ENCODE measurements at regions not wholly inside any gene's neighbourhood (a gene's known extent, or its start where the extent isn't known, plus 50 kb on each side); places are given as distances from the start of the nearest gene placed in this dataset.
"Not testable (repeated sequence)": the region's sequence is repeated elsewhere in the genome, so short reads cannot be mapped to it uniquely, and the experiment has no call there.

DNA sequence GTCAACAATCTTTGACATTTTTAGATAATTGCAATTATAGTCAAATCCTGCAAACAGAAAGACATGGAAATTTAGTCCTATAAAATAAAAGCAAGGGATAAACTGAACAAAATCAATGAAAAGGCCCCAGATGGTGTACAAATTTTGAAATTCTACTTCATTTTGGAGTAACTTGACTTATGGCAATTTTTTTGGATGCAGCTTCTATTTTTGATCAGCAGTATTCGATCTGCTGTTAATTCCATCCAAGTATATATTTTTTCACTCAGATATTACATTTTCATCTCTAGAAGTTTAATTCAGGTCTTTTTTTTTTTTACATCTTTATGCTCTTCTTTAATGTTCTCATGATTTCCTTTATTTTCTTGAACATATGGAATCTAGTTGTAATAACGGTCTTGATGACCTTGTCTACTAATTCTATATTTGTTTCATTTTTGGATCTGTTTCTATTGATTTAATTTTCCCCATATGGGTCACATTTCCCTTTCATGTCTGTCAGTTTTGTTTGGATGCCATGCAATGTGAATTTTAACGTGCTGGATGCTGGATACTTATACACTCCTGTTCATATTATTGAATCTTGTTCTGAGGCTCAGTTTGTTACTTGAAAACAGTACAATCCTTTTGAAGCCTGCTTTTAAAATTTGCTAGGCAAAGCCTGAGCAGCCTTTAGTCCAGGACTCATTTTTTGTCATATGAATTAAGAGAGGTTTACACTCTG lies 164.3 kb upstream of the FAM3C start:
- no peak for DNase-seq

DNA sequence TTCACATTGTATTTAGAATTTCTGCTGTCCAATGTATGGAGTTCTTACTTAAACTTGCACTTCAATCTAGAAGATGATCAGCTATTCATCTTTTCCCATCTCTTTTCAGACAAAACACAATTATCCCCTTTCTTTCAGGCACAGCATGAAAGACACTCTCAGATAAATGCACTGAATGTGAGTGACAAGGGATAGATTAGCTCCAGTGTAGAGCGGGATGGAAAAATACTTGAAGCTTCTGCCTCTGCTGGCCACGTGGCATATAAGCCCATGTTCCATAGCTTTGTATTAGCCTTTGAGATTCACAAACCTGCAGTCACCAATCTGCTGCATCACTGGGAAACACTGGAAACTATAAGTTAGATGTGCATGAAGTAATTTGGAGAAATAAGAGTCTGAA lies 162.2 kb upstream of the FAM3C start:
- DNase-seq: no peak

GRCh38 chr7:121557034-121557892 lies 161.2 kb upstream of the FAM3C start:
- no peak for DNase-seq

- no peak for DNase-seq
Measured at GRCh38 chr7:121555558-121555957, 159.4 kb upstream of the FAM3C start.

DNA sequence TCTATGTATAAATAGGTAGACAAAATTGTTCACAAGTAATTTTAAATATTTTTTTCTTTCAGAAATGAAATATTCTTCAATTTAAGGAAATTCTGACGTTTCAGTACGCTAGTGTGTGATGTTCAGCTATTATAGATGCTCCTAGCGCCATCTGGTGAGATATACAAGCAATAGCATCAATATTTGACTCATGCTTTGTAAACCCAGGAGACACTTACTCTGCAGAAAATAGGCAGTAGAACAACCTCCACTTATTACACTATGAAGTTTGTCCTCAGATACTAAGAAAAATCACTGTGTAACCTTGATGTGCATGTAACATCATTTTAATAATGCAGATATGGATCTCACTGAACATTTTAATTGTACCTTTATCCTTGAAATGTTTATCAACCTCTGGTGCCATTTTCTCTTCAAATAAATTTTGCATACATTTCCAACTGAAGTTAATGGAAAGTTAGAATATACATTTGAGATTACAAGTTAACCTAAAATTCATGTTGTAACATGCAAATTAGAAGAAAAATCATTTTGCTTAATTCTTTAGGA lies 151.5 kb upstream of the FAM3C start:
- peak; percentile 39 to 89 for DNase-seq

- no peak for DNase-seq
Measured at GRCh38 chr7:121546632-121547543, 150.8 kb upstream of the FAM3C start.

GRCh38 chr7:121545418-121545817 lies 149.3 kb upstream of the FAM3C start:
- peak in 1 of 2 experiments; percentile 57 for DNase-seq

DNA sequence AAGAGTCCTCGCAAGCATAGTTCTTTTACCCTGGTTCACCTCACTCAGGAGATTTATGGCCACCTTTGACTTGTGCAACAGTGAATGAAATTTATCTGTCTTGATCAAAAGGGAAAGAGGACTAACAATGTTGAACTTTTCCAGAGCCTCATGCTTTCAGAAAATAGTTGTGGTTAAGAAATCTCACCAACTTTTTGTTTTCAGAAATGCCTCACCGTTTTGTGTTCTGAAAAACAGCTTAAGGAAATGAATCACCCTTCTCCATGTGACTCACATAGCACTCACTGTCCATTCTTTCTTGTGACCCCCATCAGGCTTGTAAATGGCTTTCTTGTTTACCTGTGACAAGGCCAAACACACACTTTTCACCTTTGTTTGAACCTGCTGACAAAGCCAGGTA lies 148.6 kb upstream of the FAM3C start:
- peak; percentile 96 to 99 for DNase-seq

DNA sequence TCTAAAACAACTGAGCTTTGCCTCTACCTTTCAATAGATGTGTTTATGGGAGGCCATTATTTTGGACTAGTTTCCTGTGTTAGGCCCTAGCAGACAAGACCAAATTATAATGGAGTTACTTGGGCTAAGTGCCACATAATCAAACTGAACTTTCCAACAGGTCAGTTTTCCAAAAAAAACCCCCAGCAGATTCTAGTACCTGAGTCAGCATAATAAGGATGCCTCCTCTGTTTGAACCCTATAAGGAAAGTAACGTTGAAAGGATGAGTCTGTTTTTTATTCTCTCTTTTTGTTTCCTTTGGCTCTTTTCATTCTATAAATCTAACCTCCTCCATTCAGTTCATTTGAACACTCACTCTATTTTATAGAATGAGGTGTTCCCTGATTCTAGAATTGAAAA lies 148.1 kb upstream of the FAM3C start:
- no peak for DNase-seq

DNA sequence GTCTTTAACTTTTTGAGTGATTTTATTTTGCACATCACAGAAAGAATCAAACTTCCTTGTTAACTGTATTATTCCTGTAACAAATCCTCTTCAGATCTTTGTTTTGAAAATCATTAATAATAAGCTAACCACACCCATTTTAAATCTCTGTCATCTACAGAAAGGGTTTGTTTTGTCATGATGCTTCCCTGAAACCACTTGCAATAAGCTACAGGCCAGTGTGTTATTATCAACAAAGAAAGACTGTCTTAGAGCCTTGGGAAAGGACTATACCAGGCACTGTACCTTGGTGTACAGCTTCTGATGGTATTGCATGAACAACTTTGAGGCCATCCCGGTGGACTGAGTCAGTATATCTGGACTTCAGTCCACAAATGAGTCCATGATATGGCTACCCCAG lies 145.3 kb upstream of the FAM3C start:
- no peak for DNase-seq

DNA sequence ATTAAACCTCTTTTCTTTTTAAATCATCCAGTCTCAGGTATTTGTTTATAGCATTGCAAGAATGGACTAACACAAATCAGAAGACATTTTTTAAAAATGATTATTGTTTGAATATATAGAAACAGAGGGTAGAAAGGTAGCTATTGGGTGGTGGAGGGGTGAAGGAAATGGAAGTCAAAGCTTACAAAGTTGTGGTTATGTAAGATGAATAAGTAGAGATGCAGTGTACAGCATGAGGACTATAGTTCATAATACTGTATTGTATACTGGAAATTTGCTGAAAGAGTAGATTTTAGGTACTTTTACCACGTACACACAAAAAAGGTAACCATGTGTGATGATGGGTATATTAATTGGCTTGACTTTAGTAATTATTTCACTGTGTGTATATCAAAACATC lies 144.0 kb upstream of the FAM3C start:
- DNase-seq: no peak

- DNase-seq: no peak
Measured at GRCh38 chr7:121537031-121537430, 140.9 kb upstream of the FAM3C start.

DNA sequence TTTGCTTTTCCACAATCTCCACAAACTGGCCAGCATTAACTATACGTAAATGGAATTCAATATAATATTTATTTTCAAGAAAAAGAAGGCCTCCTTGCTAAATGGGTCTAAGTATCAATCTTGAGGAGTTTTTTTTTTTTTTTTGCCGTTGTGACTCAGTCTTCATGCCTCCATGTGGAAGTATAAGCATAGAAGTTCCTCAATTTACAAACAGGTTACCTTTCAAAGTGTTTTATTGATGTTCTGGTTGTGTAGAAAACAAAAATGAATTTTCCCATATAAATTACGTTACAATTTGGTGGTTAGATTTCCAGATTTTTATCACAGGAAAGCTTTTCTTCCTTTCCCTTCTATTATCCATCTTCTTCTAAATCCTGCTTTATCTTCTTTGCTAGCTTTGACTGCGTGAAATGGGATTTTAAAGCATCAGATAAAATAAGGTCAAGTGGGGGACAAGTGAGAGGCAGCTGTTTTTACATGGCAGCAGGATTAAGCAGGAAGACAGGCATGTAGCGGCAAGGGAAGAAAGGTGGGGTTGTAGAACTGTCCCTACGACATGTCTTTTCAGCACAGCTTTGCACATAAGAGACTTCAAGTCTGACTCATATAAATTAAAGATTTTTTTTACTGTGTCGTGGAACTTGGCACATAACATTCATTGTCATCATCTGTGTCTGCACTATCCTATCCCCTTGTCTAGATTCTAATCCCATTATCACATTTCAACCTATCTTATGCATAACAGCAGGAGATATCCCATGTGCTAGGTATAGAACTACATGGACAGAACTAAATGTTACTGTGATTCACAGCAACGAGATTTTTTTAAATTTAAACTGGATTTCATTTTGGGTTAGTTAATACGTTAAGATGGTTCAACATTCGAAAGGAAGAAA lies 135.3 kb upstream of the FAM3C start:
- DNase-seq: peak in 1 of 2 experiments; percentile 48

DNA sequence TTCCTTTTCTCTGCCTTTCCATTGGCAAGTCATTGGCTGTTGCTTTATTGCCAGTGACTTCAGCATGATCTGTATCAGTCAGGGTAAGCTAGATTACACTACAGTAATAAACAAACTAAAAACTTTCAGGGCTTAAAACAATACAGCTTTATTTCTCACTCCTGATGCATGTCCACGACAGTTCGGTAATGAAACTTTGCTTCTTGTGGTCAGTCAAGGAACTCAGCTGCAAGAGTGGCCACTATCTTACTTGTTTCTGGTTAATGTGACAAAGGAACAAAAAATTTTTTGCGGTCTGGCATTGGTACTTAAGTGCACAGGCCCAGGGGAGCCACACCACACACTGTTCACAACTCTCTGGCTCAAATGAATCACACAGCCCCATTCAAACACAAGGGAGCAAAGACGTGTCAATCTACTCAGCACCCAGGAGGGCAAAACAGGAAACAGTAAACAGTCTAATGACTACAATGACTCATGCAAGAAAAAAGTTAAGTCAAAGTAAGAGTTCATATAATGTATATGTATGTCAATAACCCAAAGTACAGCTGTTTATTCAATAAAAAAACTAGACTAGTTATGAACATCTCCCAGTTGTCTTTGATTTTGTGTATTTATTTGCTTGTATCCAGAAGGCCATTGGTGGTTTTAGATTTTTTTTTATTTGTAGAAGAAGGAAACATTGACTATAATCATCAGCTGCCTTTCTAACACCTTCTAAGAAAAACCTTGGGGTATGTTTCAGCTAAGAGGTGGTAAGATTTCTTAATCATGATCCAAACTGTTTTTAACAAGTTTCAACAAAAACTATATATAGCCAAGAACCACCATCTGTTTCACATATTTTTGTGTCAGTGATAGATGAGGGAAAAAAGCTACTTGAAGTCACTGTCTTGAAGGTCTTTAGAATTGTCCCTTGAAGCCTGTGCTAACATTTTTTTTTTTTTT lies 134.4 kb upstream of the FAM3C start:
- peak; percentile 97 to 100 for DNase-seq

- no peak for DNase-seq
Measured at GRCh38 chr7:121529003-121529402, 132.9 kb upstream of the FAM3C start.

DNA sequence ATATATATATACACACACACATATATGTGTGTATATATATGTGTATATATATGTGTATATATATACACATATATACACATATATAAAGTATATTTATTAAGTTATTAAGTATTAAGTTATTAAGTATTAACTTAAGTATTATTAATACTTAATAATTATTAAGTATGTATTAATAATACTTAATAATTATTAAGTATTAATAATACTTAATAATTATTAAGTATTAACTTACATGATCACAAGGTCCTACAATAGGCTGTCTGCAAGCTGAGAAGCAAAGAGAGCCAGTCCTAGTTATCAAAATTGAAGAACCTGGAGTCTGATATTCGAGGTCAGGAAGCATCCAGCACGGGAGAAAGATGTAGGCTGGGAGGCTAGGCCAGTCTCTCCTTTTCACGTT lies 130.1 kb upstream of the FAM3C start:
- not testable (repeated sequence) for DNase-seq

GRCh38 chr7:121525155-121525819 lies 129.2 kb upstream of the FAM3C start:
- DNase-seq: no peak

DNA sequence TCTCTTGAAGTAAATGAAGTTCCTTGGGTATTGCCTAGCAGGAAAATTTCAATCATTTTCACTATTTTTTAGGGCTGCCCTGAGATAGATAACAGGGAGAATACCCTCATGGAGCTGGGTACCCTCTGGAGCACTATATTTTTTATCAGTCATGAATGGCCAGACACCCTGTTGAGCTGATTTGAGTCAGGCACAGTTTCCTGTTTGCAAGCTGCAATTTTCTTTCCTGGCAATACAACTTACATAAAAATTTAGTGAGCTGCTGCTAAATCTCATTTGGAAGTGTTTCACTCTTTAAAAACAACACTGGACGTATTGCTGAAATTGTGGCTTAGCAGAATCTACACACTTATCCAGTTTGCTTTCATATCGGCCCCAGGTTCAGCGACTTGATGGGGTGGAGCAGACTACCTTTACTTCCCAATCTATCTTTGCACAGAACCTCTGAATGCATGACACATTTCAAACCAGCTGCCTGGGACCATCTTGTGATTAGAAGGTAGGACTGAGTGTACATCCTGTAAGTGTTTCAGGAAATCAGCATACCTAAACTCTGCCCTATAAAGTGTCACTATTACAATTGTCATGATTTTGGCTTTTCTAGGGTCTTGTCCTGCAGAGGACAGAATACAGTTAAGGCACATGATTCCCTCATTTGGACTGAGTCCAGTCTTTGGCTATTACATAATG lies 125.7 kb upstream of the FAM3C start:
- DNase-seq: peak in 1 of 2 experiments; percentile 30

DNA sequence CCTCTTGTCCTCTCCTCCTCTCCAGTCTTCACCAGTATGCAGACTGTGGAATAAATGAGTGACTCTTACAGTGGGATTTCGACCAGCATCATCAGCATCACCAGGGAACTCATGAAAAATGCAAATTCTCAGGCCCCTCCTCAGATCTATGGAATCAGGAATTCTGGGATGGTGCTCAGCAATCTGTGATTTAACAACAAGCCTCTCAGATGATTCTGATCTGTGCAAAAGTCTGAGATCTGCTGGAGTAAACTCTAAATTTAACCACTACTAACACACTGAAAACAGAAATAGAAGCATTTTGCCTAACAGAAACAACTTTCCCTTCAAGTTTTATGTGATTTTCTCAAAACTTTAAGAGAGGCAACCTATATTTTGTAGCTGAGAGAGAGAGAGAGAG lies 124.8 kb upstream of the FAM3C start:
- no peak for DNase-seq
